Smooth muscle cell (in vitro differentiated cells): ENCODE measurements at regions not wholly inside any gene's neighbourhood (a gene's known extent, or its start where the extent isn't known, plus 50 kb on each side); places are given as distances from the start of the nearest gene placed in this dataset.

Experiments used
- DNase-seq: peaks from one replicate; lab custom pipeline; 2025; ENCODE audit not compliant: unreplicated experiment; lab: John Stamatoyannopoulos, UW
- H2AFZ ChIP-seq: fragments of 200-600 bp; sonication (generic); 2 replicates; pipeline ENCODE4 v1.6.0; 2016; ENCODE audit warnings: antibody characterized with exemption, low read depth, mild to moderate bottlenecking
- H3F3A ChIP-seq: fragments of 200-600 bp; sonication (generic); 2 replicates; pipeline ENCODE4 v1.6.0; 2017; ENCODE audit warnings: antibody characterized with exemption, low read depth
- H3K27ac ChIP-seq: fragments of 200-600 bp; sonication (generic); 2 replicates; pipeline ENCODE4 v1.5.1; 2016; ENCODE audit warnings: low read depth, mild to moderate bottlenecking
- H3K27me3 ChIP-seq: fragments of 200-600 bp; sonication (generic); 2 replicates; pipeline ENCODE4 v1.6.1; 2016; ENCODE audit warnings: low read depth, mild to moderate bottlenecking
- H3K36me3 ChIP-seq: fragments of 200-600 bp; sonication (generic); 2 replicates; pipeline ENCODE4 v1.5.1; 2016; ENCODE audit warnings: low read depth
- H3K4me1 ChIP-seq: fragments of 200-600 bp; sonication (generic); 2 replicates; pipeline ENCODE4 v1.5.1; 2016; ENCODE audit warnings: low read depth
- H3K4me2 ChIP-seq: fragments of 200-600 bp; sonication (generic); 2 replicates; pipeline ENCODE4 v1.6.0; 2016; ENCODE audit warnings: mild to moderate bottlenecking
- H3K4me3 ChIP-seq: fragments of 200-600 bp; sonication (generic); 2 replicates; pipeline ENCODE4 v1.5.1; 2016; ENCODE audit warnings: mild to moderate bottlenecking
- H3K79me2 ChIP-seq: fragments of 200-600 bp; sonication (generic); 2 replicates; pipeline ENCODE4 v1.6.0; 2016; ENCODE audit warnings: low read depth, mild to moderate bottlenecking
- H3K9ac ChIP-seq: fragments of 200-600 bp; sonication (generic); 2 replicates; pipeline ENCODE4 v1.6.0; 2016; ENCODE audit warnings: low read depth
- H3K9me3 ChIP-seq: fragments of 200-600 bp; sonication (generic); replicated peaks from 2 replicates; pipeline ENCODE4 v1.5.1; 2016; ENCODE audit warnings: low read depth
- H4K20me1 ChIP-seq: fragments of 200-600 bp; sonication (generic); 2 replicates; pipeline ENCODE4 v1.6.0; 2016; ENCODE audit warnings: low read depth
- WGBS: methylation state at CpG from one replicate; pipeline ENCODE4 v1.1.7; 2016; ENCODE audit warnings: low lambda C conversion rate; 5-methylcytosine and 5-hydroxymethylcytosine counted together
- TF ChIP-seq, protein P1 (sequence below): fragments of 200-600 bp; sonication (generic); IDR thresholded peaks from 2 replicates; pipeline ENCODE4 v1.5.1; 2017; ENCODE audit warnings: borderline replicate concordance, mild to moderate bottlenecking, antibody characterized with exemption; ENCODE audit not compliant: insufficient read depth, poor library complexity, severe bottlenecking

DNA sequence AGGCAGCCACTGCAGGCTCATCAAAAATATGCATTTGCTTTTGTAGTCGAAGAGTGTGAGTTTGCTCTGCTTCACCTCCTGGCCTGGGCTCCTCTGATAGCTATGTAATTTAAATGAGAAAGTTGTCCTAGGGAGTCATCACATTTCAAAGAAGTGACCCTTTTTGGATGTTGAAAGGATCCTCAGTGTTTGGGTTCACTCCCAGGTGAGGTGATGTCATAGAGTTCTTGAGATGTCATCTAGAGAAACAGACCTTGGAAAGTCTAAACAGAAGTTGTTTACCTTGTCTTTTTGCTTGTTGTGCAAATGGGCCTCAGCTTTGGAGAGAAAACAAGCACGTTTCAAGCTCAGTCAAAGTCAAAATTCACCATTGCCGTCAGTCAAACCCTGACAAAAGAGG, 92.0 kb upstream of the BARHL2 start:
- no peaks in the 10 kb centered on the region for H3K4me1 ChIP-seq
- no peak for DNase-seq
- no peaks in the 10 kb centered on the region for H3K79me2 ChIP-seq
- no peak overlapping the region for H3K27ac ChIP-seq
- H3K27me3 ChIP-seq, result no peaks in the 10 kb centered on the region
- TF ChIP-seq, protein P1, sequence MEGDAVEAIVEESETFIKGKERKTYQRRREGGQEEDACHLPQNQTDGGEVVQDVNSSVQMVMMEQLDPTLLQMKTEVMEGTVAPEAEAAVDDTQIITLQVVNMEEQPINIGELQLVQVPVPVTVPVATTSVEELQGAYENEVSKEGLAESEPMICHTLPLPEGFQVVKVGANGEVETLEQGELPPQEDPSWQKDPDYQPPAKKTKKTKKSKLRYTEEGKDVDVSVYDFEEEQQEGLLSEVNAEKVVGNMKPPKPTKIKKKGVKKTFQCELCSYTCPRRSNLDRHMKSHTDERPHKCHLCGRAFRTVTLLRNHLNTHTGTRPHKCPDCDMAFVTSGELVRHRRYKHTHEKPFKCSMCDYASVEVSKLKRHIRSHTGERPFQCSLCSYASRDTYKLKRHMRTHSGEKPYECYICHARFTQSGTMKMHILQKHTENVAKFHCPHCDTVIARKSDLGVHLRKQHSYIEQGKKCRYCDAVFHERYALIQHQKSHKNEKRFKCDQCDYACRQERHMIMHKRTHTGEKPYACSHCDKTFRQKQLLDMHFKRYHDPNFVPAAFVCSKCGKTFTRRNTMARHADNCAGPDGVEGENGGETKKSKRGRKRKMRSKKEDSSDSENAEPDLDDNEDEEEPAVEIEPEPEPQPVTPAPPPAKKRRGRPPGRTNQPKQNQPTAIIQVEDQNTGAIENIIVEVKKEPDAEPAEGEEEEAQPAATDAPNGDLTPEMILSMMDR, result no peak
- no peaks in the 10 kb centered on the region for H4K20me1 ChIP-seq
- WGBS, result 38% methylated on average over 3 of the region's 3 CpGs
- H3K4me2 ChIP-seq, result no peak overlapping the region
- no peak overlapping the region for H3K9ac ChIP-seq
- H3K9me3 ChIP-seq, result no peaks in the 10 kb centered on the region
- H3K4me3 ChIP-seq, result no peak overlapping the region
- H3K36me3 ChIP-seq, result peaks cover 3% of the 10 kb centered on the region
- H3F3A ChIP-seq, result no peaks in the 10 kb centered on the region
- H2AFZ ChIP-seq, result no peak overlapping the region

DNA sequence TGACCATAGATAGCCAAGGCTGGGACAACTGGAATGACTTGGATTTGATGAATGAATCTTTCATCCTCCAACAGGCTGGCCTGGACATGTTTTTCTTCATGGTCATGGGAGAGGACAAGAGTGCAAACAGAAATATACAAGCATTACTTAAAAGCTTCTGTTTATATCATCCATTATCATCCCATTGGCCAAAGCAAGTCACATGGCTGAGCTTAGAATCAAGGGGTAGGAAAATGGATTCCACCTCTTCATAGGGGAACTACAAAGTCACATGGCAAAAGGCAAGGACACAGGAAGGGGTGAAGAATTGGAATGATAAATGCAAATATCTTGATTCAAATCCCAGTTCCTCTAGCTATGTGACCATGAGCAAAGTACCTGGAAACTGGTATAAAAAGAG, 90.2 kb upstream of the BARHL2 start:
- TF ChIP-seq, protein P1, result no peak
- H2AFZ ChIP-seq, result no peak overlapping the region
- H3K9me3 ChIP-seq, result no peaks in the 10 kb centered on the region
- no peaks in the 10 kb centered on the region for H4K20me1 ChIP-seq
- H3K27me3 ChIP-seq, result no peaks in the 10 kb centered on the region
- no peaks in the 10 kb centered on the region for H3F3A ChIP-seq
- no peaks in the 10 kb centered on the region for H3K4me1 ChIP-seq
- peaks cover 3% of the 10 kb centered on the region for H3K36me3 ChIP-seq
- H3K9ac ChIP-seq, result no peak overlapping the region
- no peak overlapping the region for H3K4me2 ChIP-seq
- no peaks in the 10 kb centered on the region for H3K79me2 ChIP-seq
- H3K27ac ChIP-seq, result no peak overlapping the region
- DNase-seq, result no peak
- no peak overlapping the region for H3K4me3 ChIP-seq

GRCh38 chr1:90802622-90803021, 85.5 kb upstream of the BARHL2 start:
- no peaks in the 10 kb centered on the region for H3K27me3 ChIP-seq
- H3K4me1 ChIP-seq, result no peaks in the 10 kb centered on the region
- no peak overlapping the region for H3K27ac ChIP-seq
- H2AFZ ChIP-seq, result no peak overlapping the region
- peaks cover 3% of the 10 kb centered on the region for H3K36me3 ChIP-seq
- no peak overlapping the region for H3K4me2 ChIP-seq
- WGBS, result 95% methylated on average over 1 of the region's 1 CpG
- no peaks in the 10 kb centered on the region for H3K9me3 ChIP-seq
- TF ChIP-seq, protein P1, result no peak
- H3K79me2 ChIP-seq, result no peaks in the 10 kb centered on the region
- no peaks in the 10 kb centered on the region for H3F3A ChIP-seq
- no peak for DNase-seq
- H3K9ac ChIP-seq, result no peak overlapping the region
- H4K20me1 ChIP-seq, result no peaks in the 10 kb centered on the region
- H3K4me3 ChIP-seq, result no peak overlapping the region

GRCh38 chr1:90800012-90800717, 83.1 kb upstream of the BARHL2 start:
- 61% methylated on average over 6 of the region's 6 CpGs for WGBS
- no peak overlapping the region for H3K4me3 ChIP-seq
- H3K9ac ChIP-seq, result no peak overlapping the region
- peaks cover 5% of the 10 kb centered on the region for H3K4me1 ChIP-seq
- no peak for DNase-seq
- no peaks in the 10 kb centered on the region for H3F3A ChIP-seq
- no peak overlapping the region for H3K27ac ChIP-seq
- H3K36me3 ChIP-seq, result no peaks in the 10 kb centered on the region
- no peaks in the 10 kb centered on the region for H3K79me2 ChIP-seq
- H2AFZ ChIP-seq, result no peak overlapping the region
- no peaks in the 10 kb centered on the region for H3K27me3 ChIP-seq
- TF ChIP-seq, protein P1, result no peak
- H3K4me2 ChIP-seq, result no peak overlapping the region
- no peaks in the 10 kb centered on the region for H3K9me3 ChIP-seq
- H4K20me1 ChIP-seq, result no peaks in the 10 kb centered on the region
